ENCODE measurements at regions not wholly inside any gene's neighbourhood (a gene's known extent, or its start where the extent isn't known, plus 50 kb on each side); places are given as distances from the start of the nearest gene placed in this dataset.

- BruUV-seq (replicated peaks), result no TSS peak
- no peak overlapping the region for H3K27ac ChIP-seq (ENCODE audit: low read length)
- no peaks in the 10 kb centered on the region for H3K27me3 ChIP-seq (ENCODE audit: control insufficient read depth, insufficient read depth, low read length)
- no peak for ATAC-seq
- no peak for DNase-seq (ENCODE audit: low read depth, low spot score)
- CTCF ChIA-PET, result no interaction called here
- H3K4me1 ChIP-seq (ENCODE audit: control insufficient read depth, insufficient read depth, low read length), result no peaks in the 10 kb centered on the region
- H3K4me3 ChIP-seq (ENCODE audit: low read depth in 2 of 2, low read length in 2 of 2), result no peak overlapping the region
- no peak for TF ChIP-seq POLR2AphosphoS5 (IDR thresholded peaks at IDR 0.05; ENCODE audit: low read depth, low read length)
- no peak for TF ChIP-seq SIN3A (IDR thresholded peaks at IDR 0.05; ENCODE audit: borderline replicate concordance, insufficient read depth, low read depth, low read length)
- TF ChIP-seq REST (IDR thresholded peaks at IDR 0.05; ENCODE audit: insufficient read depth in 1 of 2, low read depth in 2 of 2, low read length in 1 of 2), result no peak
- TF ChIP-seq TCF7L2 (IDR thresholded peaks at IDR 0.05; ENCODE audit: low read depth, low read length), result no peak
- no peak for TF ChIP-seq CTCF (IDR thresholded peaks at IDR 0.05)
- no peaks in the 10 kb centered on the region for H3K9me3 ChIP-seq (ENCODE audit: control insufficient read depth, insufficient read depth, low read depth, low read length)
- no peaks in the 10 kb centered on the region for H3K36me3 ChIP-seq (ENCODE audit: control insufficient read depth, insufficient read depth, low read length)
- in situ Hi-C loops (cut with HindIII; ENCODE audit: low pct_unique_long_range_greater_than_20kb, low sequenced_read_pairs) (no loop called here), intact Hi-C loops (cut with micrococcal nuclease; ENCODE audit: unreplicated experiment) (no loop called here)
- POLR2A ChIA-PET, result no interaction called here
These were observed 131.4 kb downstream of the PDCD6IP start for GRCh38 chr3:33929813-33930212.

- no peak for TF ChIP-seq SIN3A (IDR thresholded peaks at IDR 0.05; ENCODE audit: borderline replicate concordance, insufficient read depth, low read depth, low read length)
- TF ChIP-seq REST (IDR thresholded peaks at IDR 0.05; ENCODE audit: insufficient read depth in 1 of 2, low read depth in 2 of 2, low read length in 1 of 2), result no peak
- no peak for TF ChIP-seq POLR2AphosphoS5 (IDR thresholded peaks at IDR 0.05; ENCODE audit: low read depth, low read length)
- TF ChIP-seq CTCF (IDR thresholded peaks at IDR 0.05), result no peak
- TF ChIP-seq TCF7L2 (IDR thresholded peaks at IDR 0.05; ENCODE audit: low read depth, low read length), result no peak
- H3K4me1 ChIP-seq (ENCODE audit: control insufficient read depth, insufficient read depth, low read length), result no peaks in the 10 kb centered on the region
- no TSS peak for BruUV-seq (replicated peaks)
- in situ Hi-C loops (cut with HindIII; ENCODE audit: low pct_unique_long_range_greater_than_20kb, low sequenced_read_pairs), result no loop called here
- H3K9me3 ChIP-seq (ENCODE audit: control insufficient read depth, insufficient read depth, low read depth, low read length), result no peaks in the 10 kb centered on the region
- DNase-seq (ENCODE audit: low read depth, low spot score) (no peak), ATAC-seq (no peak)
- intact Hi-C loops (cut with micrococcal nuclease; ENCODE audit: unreplicated experiment), result no loop called here
- no peaks in the 10 kb centered on the region for H3K27me3 ChIP-seq (ENCODE audit: control insufficient read depth, insufficient read depth, low read length)
- H3K27ac ChIP-seq (ENCODE audit: low read length), result no peak overlapping the region
- ChIA-PET POLR2A (no interaction called here), CTCF (no interaction called here)
- H3K36me3 ChIP-seq (ENCODE audit: control insufficient read depth, insufficient read depth, low read length), result no peaks in the 10 kb centered on the region
- H3K4me3 ChIP-seq (ENCODE audit: low read depth in 2 of 2, low read length in 2 of 2), result no peak overlapping the region
These were observed 133.1 kb downstream of the PDCD6IP start for GRCh38 chr3:33931512-33931911.
